Activated B cell treated with CpG ODN at 0.5 μM for 24 hours (primary cell): ENCODE measurements at regions not wholly inside any gene's neighbourhood (a gene's known extent, or its start where the extent isn't known, plus 50 kb on each side); places are given as distances from the start of the nearest gene placed in this dataset.

Source experiments
- ATAC-seq: fragments of 200-7000 bp; cut with Tn5 transposase; one replicate; pipeline ENCODE4 v1.10.0; 2021; ENCODE audit warnings: low read depth, mild to moderate bottlenecking, moderate library complexity
- CTCF ChIA-PET: fragments of 350-600 bp; sonication (Branson Sonifier 250); formaldehyde crosslinking; loops from one replicate; lab custom pipeline; 2021; ENCODE audit warnings: antibody characterized with exemption; lab: Charles Lee
- POLR2A ChIA-PET: fragments of 350-600 bp; sonication (Branson Sonifier 250); formaldehyde crosslinking; loops from one replicate; lab custom pipeline; 2021; ENCODE audit warnings: antibody characterized with exemption; lab: Charles Lee
- DNase-seq: peaks from one replicate; pipeline ENCODE4 v3.0.0; 2022
- H3K27ac Mint-ChIP-seq: one replicate; pipeline ENCODE4 v1.8.0; 2020; ENCODE audit warnings: mixed read lengths
- H3K27me3 Mint-ChIP-seq: one replicate; pipeline ENCODE4 v1.8.0; 2021; ENCODE audit warnings: mixed read lengths
- H3K36me3 Mint-ChIP-seq: one replicate; pipeline ENCODE4 v1.8.0; 2021; ENCODE audit warnings: low read depth, mixed read lengths
- H3K4me1 Mint-ChIP-seq: one replicate; pipeline ENCODE4 v1.8.0; 2021; ENCODE audit warnings: mixed read lengths
- H3K4me3 Mint-ChIP-seq: one replicate; pipeline ENCODE4 v1.8.0; 2020; ENCODE audit warnings: mild to moderate bottlenecking, mixed read lengths
- H3K9me3 Mint-ChIP-seq: one replicate; pipeline ENCODE4 v1.8.0; 2020; ENCODE audit warnings: mixed read lengths
- intact Hi-C: fragments of 100-400 bp; cut with micrococcal nuclease; formaldehyde crosslinking; loops from one replicate; pipeline ENCODE4 v1.15.1; 2024
- TF ChIP-seq, protein P1 (sequence below): fragments of 200-600 bp; IDR thresholded peaks from one replicate; pipeline ENCODE4 v1.8.0; 2022; ENCODE audit warnings: antibody characterized with exemption, mild to moderate bottlenecking

DNA sequence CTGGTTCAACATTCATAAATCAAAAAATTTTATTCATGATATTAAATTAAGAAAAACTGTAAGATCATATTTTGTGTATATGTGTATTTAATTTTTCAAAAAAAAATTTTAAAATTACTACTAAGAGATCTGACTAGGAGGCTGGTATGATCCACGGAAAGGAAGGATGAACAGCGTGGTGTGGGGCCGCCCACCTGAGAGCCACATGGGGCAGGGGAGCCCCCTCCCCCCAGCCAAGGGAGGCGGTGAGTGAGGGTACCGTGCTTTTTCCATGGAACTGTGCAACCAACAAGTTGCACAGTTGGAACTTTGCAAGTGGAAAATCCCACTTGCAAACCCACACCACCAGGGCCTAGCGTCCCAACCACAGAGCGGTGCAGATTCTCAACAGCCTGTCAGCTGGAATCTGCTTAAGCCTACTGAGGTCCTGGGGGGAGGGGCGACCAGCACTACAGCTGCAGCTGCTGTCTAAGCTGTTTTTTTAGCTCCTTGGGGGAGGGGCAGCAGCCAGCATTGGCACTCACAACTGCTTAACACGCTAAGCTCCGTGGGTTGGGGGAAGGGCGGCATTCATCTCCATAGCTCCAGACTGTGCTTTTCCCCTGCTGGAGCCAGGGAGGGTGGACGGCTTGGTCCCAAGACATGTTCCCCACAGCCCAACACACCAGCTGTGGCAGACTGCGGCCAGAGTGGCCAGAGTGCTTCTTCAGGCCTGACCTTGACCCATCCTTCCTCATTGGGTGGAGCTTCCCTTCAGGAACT lies 94.2 kb upstream of the IGFBP3 start:
- POLR2A ChIA-PET: no interaction called here
- ATAC-seq (no peak), DNase-seq (no peak)
- Mint-ChIP-seq H3K4me3 (no peak overlapping the region), H3K27me3 (peaks cover 2% of the 10 kb centered on the region), H3K36me3 (no peaks in the 10 kb centered on the region), H3K9me3 (peaks cover 4% of the 10 kb centered on the region), H3K27ac (no peak overlapping the region), H3K4me1 (no peaks in the 10 kb centered on the region)
- CTCF ChIA-PET: no interaction called here
- intact Hi-C loops: no loop called here
- TF ChIP-seq, protein P1, sequence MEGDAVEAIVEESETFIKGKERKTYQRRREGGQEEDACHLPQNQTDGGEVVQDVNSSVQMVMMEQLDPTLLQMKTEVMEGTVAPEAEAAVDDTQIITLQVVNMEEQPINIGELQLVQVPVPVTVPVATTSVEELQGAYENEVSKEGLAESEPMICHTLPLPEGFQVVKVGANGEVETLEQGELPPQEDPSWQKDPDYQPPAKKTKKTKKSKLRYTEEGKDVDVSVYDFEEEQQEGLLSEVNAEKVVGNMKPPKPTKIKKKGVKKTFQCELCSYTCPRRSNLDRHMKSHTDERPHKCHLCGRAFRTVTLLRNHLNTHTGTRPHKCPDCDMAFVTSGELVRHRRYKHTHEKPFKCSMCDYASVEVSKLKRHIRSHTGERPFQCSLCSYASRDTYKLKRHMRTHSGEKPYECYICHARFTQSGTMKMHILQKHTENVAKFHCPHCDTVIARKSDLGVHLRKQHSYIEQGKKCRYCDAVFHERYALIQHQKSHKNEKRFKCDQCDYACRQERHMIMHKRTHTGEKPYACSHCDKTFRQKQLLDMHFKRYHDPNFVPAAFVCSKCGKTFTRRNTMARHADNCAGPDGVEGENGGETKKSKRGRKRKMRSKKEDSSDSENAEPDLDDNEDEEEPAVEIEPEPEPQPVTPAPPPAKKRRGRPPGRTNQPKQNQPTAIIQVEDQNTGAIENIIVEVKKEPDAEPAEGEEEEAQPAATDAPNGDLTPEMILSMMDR: no peak

DNA sequence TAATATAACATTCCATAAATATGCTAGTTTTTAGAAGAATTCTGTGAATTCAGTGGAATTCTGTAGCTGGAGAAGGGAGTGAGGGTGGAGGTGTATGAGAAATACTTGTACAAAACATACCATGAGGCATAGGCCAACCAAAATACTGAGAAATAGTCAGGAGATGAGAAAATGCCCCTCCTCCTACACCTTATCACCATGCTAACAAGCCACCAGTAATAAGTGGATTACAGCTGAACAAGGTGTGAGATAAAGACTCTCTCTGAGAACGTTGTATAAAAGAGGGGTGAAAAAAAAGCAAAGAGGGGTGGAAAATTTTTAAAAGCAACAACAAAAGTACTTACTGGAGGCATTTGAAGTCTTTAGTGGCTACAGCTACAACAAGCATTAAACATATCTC lies 90.4 kb upstream of the IGFBP3 start:
- Mint-ChIP-seq H3K36me3 (no peaks in the 10 kb centered on the region), H3K27me3 (peaks cover 2% of the 10 kb centered on the region), H3K4me3 (no peak overlapping the region), H3K27ac (no peak overlapping the region), H3K4me1 (no peaks in the 10 kb centered on the region), H3K9me3 (no peaks in the 10 kb centered on the region)
- DNase-seq: no peak
- CTCF ChIA-PET: no interaction called here
- no peak for ATAC-seq
- intact Hi-C loops: no loop called here
- POLR2A ChIA-PET: no interaction called here
- TF ChIP-seq, protein P1: no peak

DNA sequence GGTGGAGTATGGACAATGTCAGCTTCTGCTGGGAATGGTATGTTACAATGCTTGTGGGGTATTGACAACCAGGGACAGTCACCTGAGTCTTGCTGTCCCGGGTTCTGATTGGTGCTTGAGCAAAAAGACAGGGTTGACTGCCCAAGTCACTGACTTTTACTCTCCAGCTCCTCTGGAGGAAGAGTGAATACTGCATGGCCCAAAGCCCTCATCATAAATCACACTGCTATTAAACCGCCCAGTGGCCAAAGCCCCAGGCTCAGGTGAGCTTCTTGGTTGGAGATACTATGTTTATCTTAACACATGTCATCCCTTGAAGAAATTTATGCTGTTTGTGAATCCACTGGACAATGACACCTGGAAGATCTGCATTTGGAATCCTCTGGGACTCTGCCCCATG lies 90.0 kb upstream of the IGFBP3 start:
- DNase-seq (no peak), ATAC-seq (no peak)
- no peaks in the 10 kb centered on the region for H3K9me3 Mint-ChIP-seq
- H3K36me3 Mint-ChIP-seq: no peaks in the 10 kb centered on the region
- H3K4me3 Mint-ChIP-seq: no peak overlapping the region
- CTCF ChIA-PET: no interaction called here
- no peaks in the 10 kb centered on the region for H3K4me1 Mint-ChIP-seq
- POLR2A ChIA-PET: no interaction called here
- intact Hi-C loops: no loop called here
- TF ChIP-seq, protein P1: no peak
- H3K27ac Mint-ChIP-seq: no peak overlapping the region
- peaks cover 2% of the 10 kb centered on the region for H3K27me3 Mint-ChIP-seq

DNA sequence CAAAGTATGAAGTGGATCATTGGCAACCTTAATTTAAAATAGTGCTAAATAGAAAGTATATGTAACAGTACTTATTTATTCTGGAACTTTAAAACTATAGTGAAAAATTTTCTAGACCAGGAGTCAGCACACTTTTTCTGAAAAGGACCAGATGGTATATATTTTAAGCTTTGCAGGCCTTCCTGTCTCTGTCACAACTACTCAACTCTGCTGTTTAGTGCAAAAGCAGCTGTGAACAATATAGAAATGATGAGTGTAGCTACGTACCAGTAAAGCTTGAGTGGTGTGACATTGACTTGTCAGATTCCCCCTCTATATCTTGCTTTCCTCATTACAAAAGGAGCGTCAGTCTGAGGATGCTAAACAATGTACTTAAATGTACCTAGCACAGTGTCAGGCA lies 88.1 kb upstream of the IGFBP3 start:
- Mint-ChIP-seq H3K27me3 (peaks cover 2% of the 10 kb centered on the region), H3K36me3 (no peaks in the 10 kb centered on the region), H3K27ac (no peak overlapping the region), H3K9me3 (no peaks in the 10 kb centered on the region), H3K4me1 (no peaks in the 10 kb centered on the region), H3K4me3 (no peak overlapping the region)
- ATAC-seq: no peak
- TF ChIP-seq, protein P1: no peak
- no peak for DNase-seq
- ChIA-PET POLR2A (no interaction called here), CTCF (no interaction called here)
- intact Hi-C loops: no loop called here

DNA sequence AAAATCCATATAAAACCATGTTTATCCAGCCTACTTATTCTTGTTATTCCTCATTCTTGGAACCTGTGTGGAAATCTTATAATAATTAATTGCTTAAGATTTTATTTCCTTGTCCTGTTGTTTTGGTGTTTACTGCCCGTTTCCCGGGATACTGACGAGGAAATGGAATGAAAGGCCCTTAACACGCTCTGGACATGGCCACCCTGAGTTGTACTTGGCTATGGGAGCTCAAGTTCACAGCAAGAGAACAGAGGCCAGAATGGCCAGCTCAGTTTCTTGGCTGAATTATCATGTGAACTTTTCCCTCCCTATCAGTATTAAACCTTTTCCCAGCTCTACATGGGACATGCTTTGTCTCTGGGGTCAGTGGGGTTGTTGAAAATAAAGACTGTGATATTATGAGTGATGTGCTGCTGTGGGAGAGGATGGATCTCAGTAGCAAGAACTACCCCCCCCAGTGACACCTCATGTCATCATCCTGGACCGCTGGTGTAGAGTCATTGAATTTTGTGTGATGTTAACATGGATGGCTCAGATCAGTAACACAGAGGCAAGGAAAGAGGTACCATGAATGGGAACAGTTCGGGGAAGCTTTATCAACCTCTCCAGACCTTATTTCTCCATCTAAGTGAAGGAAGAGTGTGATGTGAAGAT lies 87.0 kb upstream of the IGFBP3 start:
- Mint-ChIP-seq H3K4me1 (no peaks in the 10 kb centered on the region), H3K36me3 (no peaks in the 10 kb centered on the region), H3K9me3 (no peaks in the 10 kb centered on the region), H3K27ac (no peak overlapping the region), H3K27me3 (peaks cover 2% of the 10 kb centered on the region), H3K4me3 (no peak overlapping the region)
- TF ChIP-seq, protein P1: no peak
- CTCF ChIA-PET: no interaction called here
- intact Hi-C loops: no loop called here
- ATAC-seq: no peak
- DNase-seq: no peak
- POLR2A ChIA-PET: no interaction called here
